ENCODE measurements at regions not wholly inside any gene's neighbourhood (a gene's known extent, or its start where the extent isn't known, plus 50 kb on each side); places are given as distances from the start of the nearest gene placed in this dataset.

GRCh38 chr11:91880660-91881059 is 344.0 kb upstream of the FAT3 start:
- TF ChIP-seq CTCF (conservative IDR thresholded peaks at IDR 0.05; ENCODE audit: low read depth, low read length) (no peak), BHLHE40 (IDR thresholded peaks at IDR 0.05; ENCODE audit: low read depth, low read length) (no peak), POLR2A (IDR thresholded peaks at IDR 0.05; ENCODE audit: low read depth, low read length) (no peak), CHD1 (IDR thresholded peaks at IDR 0.05; ENCODE audit: low read depth, low read length) (no peak), MAFK (IDR thresholded peaks at IDR 0.05; ENCODE audit: low read depth, low read length) (no peak)

All from IMR-90 (cell line).